HUES64 (cell line): ENCODE measurements at regions not wholly inside any gene's neighbourhood (a gene's known extent, or its start where the extent isn't known, plus 50 kb on each side); places are given as distances from the start of the nearest gene placed in this dataset.

Experiments
- H3K27ac ChIP-seq: 2 replicates; pipeline ENCODE4 v1.7.0; 2013; ENCODE audit warnings: low read depth, low read length, inconsistent platforms
- H3K27me3 ChIP-seq: 2 replicates; pipeline ENCODE4 v1.6.1; 2013; ENCODE audit warnings: mild to moderate bottlenecking, low read length; ENCODE audit not compliant: insufficient read depth
- H3K36me3 ChIP-seq: 2 replicates; pipeline ENCODE4 v1.6.1; 2013; ENCODE audit warnings: mild to moderate bottlenecking, low read length; ENCODE audit not compliant: insufficient read depth
- H3K4me1 ChIP-seq: 2 replicates; pipeline ENCODE4 v1.6.1; 2013; ENCODE audit warnings: mild to moderate bottlenecking, low read length, moderate library complexity; ENCODE audit not compliant: insufficient read depth
- H3K4me3 ChIP-seq: 2 replicates; pipeline ENCODE4 v1.5.1; 2013; ENCODE audit warnings: mild to moderate bottlenecking, low read length, moderate library complexity
- H3K9ac ChIP-seq: 2 replicates; pipeline ENCODE4 v1.6.1; 2013; ENCODE audit warnings: mild to moderate bottlenecking, low read depth, low read length
- H3K9me3 ChIP-seq: 2 replicates; pipeline ENCODE4 v1.6.1; 2013; ENCODE audit warnings: low read depth, low read length; ENCODE audit not compliant: insufficient read depth
- WGBS: fragments of 150-250, 120-280 bp; methylation state at CpG from one replicate; pipeline ENCODE4 v1.1.7; 2013; ENCODE audit warnings: missing lambda C conversion rate; 5-methylcytosine and 5-hydroxymethylcytosine counted together

DNA sequence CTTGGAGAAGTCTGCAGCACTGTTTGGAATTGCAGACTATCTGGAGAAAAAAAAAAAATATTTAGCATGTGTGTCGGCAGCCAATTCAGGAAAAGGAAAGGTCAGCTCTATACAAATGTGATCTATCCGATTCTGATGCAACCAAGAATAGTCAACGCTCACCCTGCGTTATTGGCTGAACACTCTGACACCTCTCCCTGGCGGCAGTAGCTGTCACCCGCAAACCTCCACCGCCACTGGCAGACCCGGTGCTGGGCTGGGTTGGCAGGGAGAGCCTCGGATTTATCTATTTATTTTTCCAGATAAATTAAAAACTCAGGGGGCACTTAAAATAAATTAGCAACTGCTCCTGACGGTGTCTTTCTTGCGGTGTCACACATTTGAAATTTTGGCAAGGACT, 409.7 kb downstream of the VRK1 start:
- no peak overlapping the region for H3K27ac ChIP-seq
- H3K4me3 ChIP-seq, result no peak overlapping the region
- 96% methylated on average over 11 of the region's 11 CpGs for WGBS
- H3K4me1 ChIP-seq, result no peaks in the 10 kb centered on the region
- H3K9me3 ChIP-seq, result no peaks in the 10 kb centered on the region
- no peak overlapping the region for H3K9ac ChIP-seq
- no peaks in the 10 kb centered on the region for H3K27me3 ChIP-seq
- H3K36me3 ChIP-seq, result no peaks in the 10 kb centered on the region

DNA sequence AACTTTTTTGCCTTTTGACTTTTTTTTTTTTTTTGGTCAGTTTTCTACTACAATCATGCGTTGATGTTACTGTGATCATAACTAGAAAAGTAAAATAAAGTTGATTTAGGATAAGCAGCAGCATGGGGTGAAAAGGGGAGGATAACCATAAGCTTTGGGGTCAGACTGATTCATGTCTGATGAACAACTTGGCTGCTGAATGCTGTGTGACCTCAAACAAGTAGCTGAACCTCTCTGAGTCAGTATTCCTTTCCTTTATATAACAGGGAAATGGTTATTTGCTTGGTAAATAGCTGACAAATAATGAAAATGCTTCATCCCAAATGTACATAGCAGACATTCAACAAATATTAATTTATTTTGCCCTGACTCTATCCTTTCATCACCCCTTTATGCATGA, 413.0 kb downstream of the VRK1 start:
- Histone ChIP-seq H3K9ac (no peak overlapping the region), H3K4me1 (no peaks in the 10 kb centered on the region), H3K9me3 (no peaks in the 10 kb centered on the region), H3K27me3 (no peaks in the 10 kb centered on the region), H3K36me3 (no peaks in the 10 kb centered on the region), H3K4me3 (no peak overlapping the region), H3K27ac (no peak overlapping the region)
- WGBS, result 94% methylated on average over 1 of the region's 1 CpG

DNA sequence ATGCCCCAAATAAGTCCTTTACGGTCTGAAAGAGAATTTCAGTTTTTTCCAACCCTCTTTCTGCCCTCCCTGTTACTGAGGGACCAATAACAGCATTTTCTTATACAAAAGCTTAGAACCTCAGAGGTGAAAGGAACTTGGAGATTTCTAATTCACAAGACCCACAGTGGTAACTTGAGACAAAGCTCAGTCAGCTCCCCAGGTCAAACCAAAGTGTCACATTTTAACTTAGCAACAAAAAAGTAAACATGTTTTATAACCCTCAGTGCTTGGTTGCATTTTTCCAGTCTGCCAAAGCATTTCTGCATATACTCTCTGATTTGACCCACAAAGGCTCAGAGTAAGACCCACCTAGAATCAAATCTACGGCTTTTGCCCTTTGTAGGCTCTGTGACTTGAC, 415.2 kb downstream of the VRK1 start:
- no peak overlapping the region for H3K27ac ChIP-seq
- H3K36me3 ChIP-seq, result no peaks in the 10 kb centered on the region
- no peak overlapping the region for H3K9ac ChIP-seq
- no peaks in the 10 kb centered on the region for H3K9me3 ChIP-seq
- peaks cover 4% of the 10 kb centered on the region; the same call in 1 of the 2 replicates for H3K27me3 ChIP-seq
- 92% methylated on average over 2 of the region's 2 CpGs for WGBS
- H3K4me3 ChIP-seq, result no peak overlapping the region
- peaks cover 9% of the 10 kb centered on the region; the same call in 1 of the 2 replicates for H3K4me1 ChIP-seq

DNA sequence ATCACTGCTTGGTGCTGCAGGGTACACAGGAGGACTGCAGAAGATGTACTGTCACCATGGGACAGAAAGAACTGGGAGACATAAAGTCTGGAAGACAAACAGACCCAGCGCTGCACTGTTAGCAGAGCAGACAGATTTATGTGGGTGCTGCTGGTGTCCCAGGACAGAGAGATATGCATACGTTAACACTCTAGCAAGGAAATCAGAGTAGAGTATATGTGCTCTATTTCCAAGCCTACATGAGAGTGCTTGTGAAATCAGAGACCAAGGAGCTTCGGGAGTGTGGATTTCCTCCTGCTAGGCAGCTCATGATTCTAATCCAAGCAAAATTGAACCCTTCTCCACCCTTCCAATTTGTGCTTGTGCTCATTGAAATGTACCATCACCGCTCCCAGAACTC, 416.5 kb downstream of the VRK1 start:
- Histone ChIP-seq H3K27me3 (peaks cover 7% of the 10 kb centered on the region; the same call in 1 of the 2 replicates), H3K27ac (no peak overlapping the region), H3K4me1 (peaks cover 9% of the 10 kb centered on the region; the same call in 1 of the 2 replicates), H3K9me3 (no peaks in the 10 kb centered on the region), H3K9ac (no peak overlapping the region), H3K4me3 (no peak overlapping the region), H3K36me3 (no peaks in the 10 kb centered on the region)
- 95% methylated on average over 4 of the region's 4 CpGs for WGBS

DNA sequence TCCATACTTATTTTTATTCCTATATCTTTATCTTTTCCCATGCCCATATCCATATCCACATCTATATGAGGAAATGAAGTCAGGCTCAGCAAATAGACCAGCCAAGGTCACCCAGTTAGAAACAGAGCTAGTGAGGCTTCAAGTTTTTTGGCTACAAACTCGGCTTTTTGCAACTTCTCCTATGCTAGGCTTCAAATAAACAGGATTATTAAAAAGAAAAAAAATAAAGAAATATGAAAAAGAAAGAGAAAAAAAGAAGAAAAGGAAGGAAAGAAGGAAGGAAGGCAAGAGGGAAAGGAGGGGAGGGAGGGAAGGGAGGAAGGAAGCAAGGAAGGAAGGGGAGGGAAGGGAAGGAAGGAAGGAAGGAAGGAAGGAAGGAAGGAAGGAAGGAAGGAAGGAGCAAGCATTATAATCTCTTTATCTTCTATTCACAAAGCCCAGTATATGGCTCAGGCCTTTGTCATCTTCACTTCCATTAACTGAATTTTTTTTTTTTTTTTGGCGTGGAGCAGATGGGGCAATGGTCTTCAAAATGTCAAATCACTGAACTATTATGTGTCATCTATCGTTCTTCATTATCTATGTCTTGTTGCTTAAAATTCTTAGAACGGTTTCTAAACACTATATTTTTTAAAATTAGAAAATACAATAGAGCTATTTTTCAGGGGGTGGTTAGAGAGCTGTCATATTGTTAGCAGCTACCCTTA, 418.2 kb downstream of the VRK1 start:
- no peaks in the 10 kb centered on the region for H3K9me3 ChIP-seq
- no peak overlapping the region for H3K27ac ChIP-seq
- H3K4me3 ChIP-seq, result no peak overlapping the region
- no peaks in the 10 kb centered on the region for H3K36me3 ChIP-seq
- peaks cover 24% of the 10 kb centered on the region for H3K27me3 ChIP-seq
- WGBS, result 93% methylated on average over 2 of the region's 4 CpGs
- no peak overlapping the region for H3K9ac ChIP-seq
- peaks cover 9% of the 10 kb centered on the region; the same call in 1 of the 2 replicates for H3K4me1 ChIP-seq

DNA sequence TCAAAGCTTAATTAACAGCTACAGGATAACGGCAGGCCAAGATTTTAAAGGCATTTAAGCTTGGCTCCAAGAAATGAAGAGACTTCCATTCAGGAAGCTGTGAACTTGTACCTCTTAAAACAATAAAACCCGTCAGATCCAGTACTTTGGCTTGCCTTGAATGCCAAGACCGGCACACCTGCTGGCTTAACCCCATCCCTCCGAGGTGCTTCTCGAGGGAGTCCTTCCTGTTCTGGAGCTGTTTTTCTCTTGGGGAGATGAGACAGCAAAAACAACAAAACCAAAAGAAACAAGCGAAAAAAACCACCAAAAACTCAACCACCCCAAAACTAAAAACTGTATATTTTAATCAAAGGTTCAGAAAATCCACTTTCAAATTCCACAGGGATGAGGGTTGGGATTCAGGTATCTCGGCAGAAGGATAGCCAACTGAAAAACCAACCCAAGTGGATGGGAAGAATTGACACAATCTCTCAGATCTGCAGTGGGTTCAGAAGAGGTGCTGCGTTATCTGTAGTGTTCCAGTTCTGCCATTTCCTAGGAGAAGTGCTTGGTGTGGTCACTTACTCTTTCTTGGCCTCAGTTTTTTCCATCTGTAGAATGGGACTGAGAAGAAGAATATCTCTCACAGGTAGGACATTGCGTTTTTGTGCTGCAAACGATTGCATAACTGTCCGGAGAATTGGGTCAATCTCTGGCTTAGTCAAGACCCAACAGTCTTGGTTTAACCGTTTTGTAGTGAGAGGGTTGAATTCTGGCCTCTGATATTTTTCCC, 420.1 kb downstream of the VRK1 start:
- peaks cover 9% of the 10 kb centered on the region; the same call in 1 of the 2 replicates for H3K4me1 ChIP-seq
- H3K27ac ChIP-seq, result no peak overlapping the region
- peaks cover 25% of the 10 kb centered on the region for H3K27me3 ChIP-seq
- no peak overlapping the region for H3K9ac ChIP-seq
- H3K9me3 ChIP-seq, result no peaks in the 10 kb centered on the region
- no peak overlapping the region for H3K4me3 ChIP-seq
- H3K36me3 ChIP-seq, result no peaks in the 10 kb centered on the region
- 61% methylated on average over 11 of the region's 12 CpGs for WGBS

DNA sequence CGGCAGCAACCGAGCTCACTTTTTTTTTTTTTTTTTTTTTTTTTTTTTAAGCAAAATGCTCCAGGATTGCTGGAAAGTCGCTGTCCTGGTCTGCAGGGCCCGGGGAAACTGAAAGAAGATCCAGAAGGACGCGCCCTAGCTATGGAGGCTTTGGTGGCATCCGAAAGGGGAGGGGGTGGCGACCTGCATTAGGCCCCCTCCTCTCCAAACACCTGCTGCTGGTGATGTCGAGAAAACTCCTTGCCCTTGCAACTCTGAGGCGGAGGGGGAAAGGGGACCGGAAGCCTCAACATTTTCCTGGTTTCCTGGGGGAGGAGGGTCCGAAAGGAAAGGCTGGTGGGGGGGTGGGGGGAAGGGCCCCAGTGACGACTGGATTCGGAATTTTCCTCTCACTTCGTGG, 421.1 kb downstream of the VRK1 start:
- Histone ChIP-seq H3K4me1 (peaks cover 9% of the 10 kb centered on the region; the same call in 1 of the 2 replicates), H3K9me3 (no peaks in the 10 kb centered on the region), H3K36me3 (no peaks in the 10 kb centered on the region), H3K27ac (no peak overlapping the region), H3K27me3 (peaks cover 25% of the 10 kb centered on the region), H3K9ac (peak overlapping the region; percentile 80; the same call in 1 of the 2 replicates), H3K4me3 (peak overlapping the region; percentile 67)
- 4% methylated on average over 10 of the region's 15 CpGs for WGBS

DNA sequence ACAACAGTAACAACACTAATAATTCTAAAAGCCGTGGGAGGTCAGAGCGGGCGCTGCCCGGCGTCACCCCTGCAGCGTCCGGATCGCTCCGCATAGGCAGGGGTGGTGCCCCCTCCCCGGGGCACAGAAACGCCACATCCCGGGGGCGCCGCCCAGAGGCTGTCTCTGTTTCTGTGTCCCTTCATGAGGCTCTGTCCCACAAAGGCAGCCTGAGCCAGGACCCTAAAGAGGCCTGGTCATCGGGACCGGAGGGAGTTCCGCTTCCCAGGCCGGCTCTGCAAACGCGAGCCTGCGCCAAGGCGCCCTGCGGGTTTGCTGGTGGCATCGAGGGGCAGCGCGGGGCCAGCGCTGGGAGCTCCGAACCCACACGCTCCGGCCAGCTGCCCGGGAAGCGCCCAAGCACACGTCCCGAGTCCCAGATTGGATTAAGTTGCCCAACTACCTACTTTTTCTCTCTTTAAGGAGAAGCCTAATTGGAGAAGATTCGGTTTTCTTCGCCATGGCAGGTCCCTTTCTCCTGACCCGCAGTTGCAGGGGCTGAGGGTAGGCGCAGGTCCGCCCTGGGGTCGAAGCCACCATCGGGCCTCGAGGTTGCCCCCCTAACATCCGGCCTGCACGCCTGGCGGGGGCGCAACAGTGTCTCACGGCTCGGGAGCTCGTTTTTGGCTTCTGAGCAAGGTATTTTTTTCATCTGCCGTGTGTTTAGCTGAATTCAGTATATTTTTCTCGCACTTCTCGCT, 421.7 kb downstream of the VRK1 start:
- Histone ChIP-seq H3K4me1 (peaks cover 9% of the 10 kb centered on the region; the same call in 1 of the 2 replicates), H3K9ac (peak overlapping the region; percentile 80), H3K9me3 (no peaks in the 10 kb centered on the region), H3K36me3 (no peaks in the 10 kb centered on the region), H3K27ac (peak overlapping the region; percentile 28), H3K4me3 (peak overlapping the region; percentile 67), H3K27me3 (peaks cover 25% of the 10 kb centered on the region)
- WGBS, result 1% methylated on average over 52 of the region's 52 CpGs

DNA sequence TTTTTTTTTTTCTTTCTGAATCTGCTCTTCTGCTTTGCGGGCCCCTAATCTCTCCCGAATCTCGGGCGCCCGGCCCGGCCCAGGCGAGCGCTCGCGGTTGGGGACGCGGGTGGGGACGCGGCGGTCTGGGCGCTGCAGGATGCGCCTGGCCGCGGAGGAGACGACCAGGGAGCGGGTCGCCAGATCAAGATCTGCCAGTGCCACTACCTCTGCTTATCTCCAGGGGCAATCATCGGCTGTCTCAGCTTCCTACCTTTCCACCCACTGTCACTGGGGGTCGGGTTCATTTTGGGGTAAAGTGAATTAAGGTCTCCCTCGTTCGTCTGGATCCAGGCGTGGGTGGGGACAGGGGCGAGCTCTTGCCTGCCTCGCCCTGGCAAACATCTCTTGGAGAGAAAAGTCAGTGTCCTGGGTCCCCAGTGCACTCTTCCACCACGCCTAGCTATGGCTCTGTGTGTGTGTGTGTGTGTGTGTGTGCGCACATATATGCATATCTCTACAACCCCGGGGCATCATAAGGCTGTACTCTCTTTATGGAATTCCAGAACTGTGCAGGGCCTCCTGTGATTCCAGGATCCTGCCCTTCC, 422.3 kb downstream of the VRK1 start:
- 17% methylated on average over 29 of the region's 32 CpGs for WGBS
- Histone ChIP-seq H3K9ac (peak overlapping the region; percentile 80), H3K36me3 (no peaks in the 10 kb centered on the region), H3K9me3 (no peaks in the 10 kb centered on the region), H3K27me3 (peaks cover 25% of the 10 kb centered on the region), H3K4me3 (peak overlapping the region; percentile 67), H3K4me1 (peaks cover 9% of the 10 kb centered on the region; the same call in 1 of the 2 replicates), H3K27ac (no peak overlapping the region)

DNA sequence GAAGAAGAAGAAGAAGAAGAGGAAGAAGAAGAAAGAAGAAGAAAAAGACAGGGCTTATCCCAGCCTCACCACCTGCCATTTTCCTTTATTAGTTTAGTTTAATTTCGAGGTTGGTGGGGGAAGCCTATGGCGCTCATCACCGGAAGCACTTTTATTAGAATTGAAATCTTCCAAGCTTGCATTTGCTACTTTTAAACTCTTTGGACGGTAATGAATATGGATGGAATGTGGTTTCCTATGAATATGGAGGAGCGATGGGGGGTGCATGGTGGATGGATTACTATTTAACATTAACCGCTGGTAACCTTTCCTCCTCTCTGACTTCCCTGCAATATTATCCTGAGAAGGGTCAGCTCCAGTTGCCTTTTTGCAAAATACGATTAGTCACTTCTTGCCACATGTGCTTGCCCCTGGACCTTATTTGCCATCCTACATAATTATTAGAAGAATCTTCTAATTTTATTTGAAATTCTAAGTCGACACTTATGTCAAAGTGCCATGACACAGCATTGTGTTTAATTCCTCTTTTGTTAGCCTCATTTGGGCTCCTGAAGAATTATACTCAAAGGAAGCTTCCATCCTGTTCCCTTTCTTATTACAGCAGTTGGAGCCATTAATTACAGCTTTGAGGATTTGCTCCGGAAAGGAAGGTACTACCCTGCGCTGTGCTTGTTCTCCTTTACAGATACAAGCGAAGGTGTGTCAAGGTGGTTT, 424.5 kb downstream of the VRK1 start:
- Histone ChIP-seq H3K9ac (no peak overlapping the region), H3K36me3 (no peaks in the 10 kb centered on the region), H3K27ac (no peak overlapping the region), H3K9me3 (no peaks in the 10 kb centered on the region), H3K27me3 (peaks cover 25% of the 10 kb centered on the region), H3K4me1 (peaks cover 7% of the 10 kb centered on the region; the same call in 1 of the 2 replicates), H3K4me3 (no peak overlapping the region)
- WGBS, result 95% methylated on average over 11 of the region's 11 CpGs
